Trophoblast cell (in vitro differentiated cells and primary cell): ENCODE measurements at regions not wholly inside any gene's neighbourhood (a gene's known extent, or its start where the extent isn't known, plus 50 kb on each side); places are given as distances from the start of the nearest gene placed in this dataset.

Experiments used
- DNase-seq, 2 donors: peaks; one replicate each; pipeline ENCODE4 v3.0.0-alpha.2; 2016
- H2AFZ ChIP-seq: 2 replicates; pipeline ENCODE4 v1.6.1; 2013; ENCODE audit warnings: low read length, moderate library complexity, mild to moderate bottlenecking; ENCODE audit not compliant: insufficient read depth, poor library complexity
- H2AK5ac ChIP-seq: 2 replicates; pipeline ENCODE4 v1.6.1; 2013; ENCODE audit warnings: mild to moderate bottlenecking, low read length
- H2BK120ac ChIP-seq: 2 replicates; pipeline ENCODE4 v1.6.1; 2013; ENCODE audit warnings: low read length, mild to moderate bottlenecking, moderate library complexity; ENCODE audit not compliant: insufficient read depth, poor library complexity
- H2BK12ac ChIP-seq: 2 replicates; pipeline ENCODE4 v1.6.1; 2013; ENCODE audit warnings: mild to moderate bottlenecking, low read length, moderate library complexity
- H2BK5ac ChIP-seq: 2 replicates; pipeline ENCODE4 v1.6.1; 2013; ENCODE audit warnings: low read length, low read depth, moderate library complexity, mild to moderate bottlenecking; ENCODE audit not compliant: poor library complexity
- H3K14ac ChIP-seq: 2 replicates; pipeline ENCODE4 v1.6.1; 2013; ENCODE audit warnings: mild to moderate bottlenecking, low read length
- H3K18ac ChIP-seq: 2 replicates; pipeline ENCODE4 v1.6.1; 2013; ENCODE audit warnings: mild to moderate bottlenecking, low read length
- H3K23ac ChIP-seq: 2 replicates; pipeline ENCODE4 v1.6.1; 2013; ENCODE audit warnings: low read length
- H3K27ac ChIP-seq: 2 replicates; pipeline ENCODE4 v1.5.1; 2013; ENCODE audit warnings: low read depth, mild to moderate bottlenecking, inconsistent platforms, low read length, moderate library complexity
- H3K27me3 ChIP-seq: 2 replicates; pipeline ENCODE4 v1.6.1; 2013; ENCODE audit warnings: inconsistent platforms, mild to moderate bottlenecking, low read length, moderate library complexity; ENCODE audit not compliant: insufficient read depth
- H3K36me3 ChIP-seq, 2 experiments: 1 replicate in 1 of 2; 2 replicates in 1 of 2; pipeline ENCODE4 v1.6.1; 2013; ENCODE audit warnings: low read length in 2 of 2, mild to moderate bottlenecking in 2 of 2, moderate library complexity in 1 of 2; ENCODE audit not compliant: insufficient read depth in 2 of 2, control insufficient read depth in 1 of 2
- H3K4ac ChIP-seq: 2 replicates; pipeline ENCODE4 v1.6.1; 2013; ENCODE audit warnings: low read depth, mild to moderate bottlenecking, low read length, moderate library complexity
- H3K4me1 ChIP-seq, 2 experiments: 1 replicate in 1 of 2; 2 replicates in 1 of 2; pipeline ENCODE4 v1.6.1; 2013; ENCODE audit warnings: low read length in 2 of 2, mild to moderate bottlenecking in 2 of 2, moderate library complexity in 1 of 2; ENCODE audit not compliant: insufficient read depth in 2 of 2, control insufficient read depth in 1 of 2
- H3K4me2 ChIP-seq: 2 replicates; pipeline ENCODE4 v1.6.1; 2013; ENCODE audit warnings: inconsistent platforms, mild to moderate bottlenecking, low read length, moderate library complexity
- H3K4me3 ChIP-seq: 2 replicates; pipeline ENCODE4 v1.5.1; 2013; ENCODE audit warnings: mild to moderate bottlenecking, low read depth, low read length, inconsistent platforms
- H3K79me1 ChIP-seq: one replicate; pipeline ENCODE4 v1.6.1; 2013; ENCODE audit warnings: low read length
- H3K79me2 ChIP-seq: 2 replicates; pipeline ENCODE4 v1.6.1; 2013; ENCODE audit warnings: low read length, mild to moderate bottlenecking; ENCODE audit not compliant: control insufficient read depth, insufficient read depth, poor library complexity
- H3K9ac ChIP-seq: 2 replicates; pipeline ENCODE4 v1.6.1; 2013; ENCODE audit warnings: mild to moderate bottlenecking, low read length
- H3K9me3 ChIP-seq: 2 replicates; pipeline ENCODE4 v1.6.1; 2013; ENCODE audit warnings: low read depth, mild to moderate bottlenecking, control low read depth, inconsistent platforms, low read length; ENCODE audit not compliant: insufficient read depth
- H4K12ac ChIP-seq: 2 replicates; pipeline ENCODE4 v1.6.1; 2013; ENCODE audit warnings: low read depth, mild to moderate bottlenecking, low read length, moderate library complexity
- H4K8ac ChIP-seq: 2 replicates; pipeline ENCODE4 v1.6.1; 2013; ENCODE audit warnings: low read depth, mild to moderate bottlenecking, low read length, moderate library complexity
- H4K91ac ChIP-seq: one replicate; pipeline ENCODE4 v1.6.1; 2013; ENCODE audit warnings: low read depth, mild to moderate bottlenecking, low read length, moderate library complexity
- whole genome bisulfite sequencing: extraction: QIAGEN DNeasy Blood & Tissue Kit; methylation state at CpG from one replicate; pipeline ENCODE4 v1.1.7; 2013; ENCODE audit warnings: missing lambda C conversion rate; ENCODE audit not compliant: insufficient read length, insufficient coverage; ENCODE audit errors: extremely low coverage; 5-methylcytosine and 5-hydroxymethylcytosine counted together

DNA sequence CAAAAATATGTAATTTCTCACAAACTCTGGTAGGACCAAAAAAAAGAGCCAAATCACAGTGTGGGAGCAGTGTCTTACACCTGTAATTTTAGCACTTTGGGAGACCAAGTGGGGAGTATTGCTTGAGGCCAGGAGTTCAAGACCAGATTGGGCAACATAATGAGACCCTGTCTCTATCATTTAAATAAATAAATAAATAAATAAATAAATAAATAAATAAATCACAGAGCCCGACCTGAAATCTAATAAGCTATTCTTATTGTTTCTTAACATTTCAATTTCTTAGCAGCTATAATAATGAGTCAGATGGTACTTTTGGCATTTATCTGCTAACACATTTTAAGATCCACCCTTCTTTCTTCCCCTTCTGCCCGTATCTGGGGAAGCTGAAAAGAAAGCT lies 1229.6 kb downstream of the SUCLG1 start:
- H3K18ac ChIP-seq, result no peak overlapping the region
- no peaks in the 10 kb centered on the region for H3K79me1 ChIP-seq
- no peak overlapping the region for H2AFZ ChIP-seq
- no CpG with 5 or more reads among the region's 2 CpGs for WGBS
- no peak overlapping the region for H4K12ac ChIP-seq
- no peak overlapping the region for H4K8ac ChIP-seq
- H3K4ac ChIP-seq, result no peak overlapping the region
- no peaks in the 10 kb centered on the region for H3K27me3 ChIP-seq
- H3K4me3 ChIP-seq, result no peak overlapping the region
- H3K27ac ChIP-seq, result no peak overlapping the region
- no peaks in the 10 kb centered on the region for H3K79me2 ChIP-seq
- H2AK5ac ChIP-seq, result no peak overlapping the region
- no peaks in the 10 kb centered on the region for H3K9me3 ChIP-seq
- no peak overlapping the region for H2BK120ac ChIP-seq
- H4K91ac ChIP-seq, result no peak overlapping the region
- H3K9ac ChIP-seq, result no peak overlapping the region
- H2BK5ac ChIP-seq, result no peak overlapping the region
- no peaks in the 10 kb centered on the region for H3K36me3 ChIP-seq
- H3K4me2 ChIP-seq, result no peak overlapping the region
- no peak overlapping the region for H2BK12ac ChIP-seq
- H3K14ac ChIP-seq, result no peak overlapping the region
- no peak for DNase-seq
- no peaks in the 10 kb centered on the region for H3K4me1 ChIP-seq
- no peak overlapping the region for H3K23ac ChIP-seq

DNA sequence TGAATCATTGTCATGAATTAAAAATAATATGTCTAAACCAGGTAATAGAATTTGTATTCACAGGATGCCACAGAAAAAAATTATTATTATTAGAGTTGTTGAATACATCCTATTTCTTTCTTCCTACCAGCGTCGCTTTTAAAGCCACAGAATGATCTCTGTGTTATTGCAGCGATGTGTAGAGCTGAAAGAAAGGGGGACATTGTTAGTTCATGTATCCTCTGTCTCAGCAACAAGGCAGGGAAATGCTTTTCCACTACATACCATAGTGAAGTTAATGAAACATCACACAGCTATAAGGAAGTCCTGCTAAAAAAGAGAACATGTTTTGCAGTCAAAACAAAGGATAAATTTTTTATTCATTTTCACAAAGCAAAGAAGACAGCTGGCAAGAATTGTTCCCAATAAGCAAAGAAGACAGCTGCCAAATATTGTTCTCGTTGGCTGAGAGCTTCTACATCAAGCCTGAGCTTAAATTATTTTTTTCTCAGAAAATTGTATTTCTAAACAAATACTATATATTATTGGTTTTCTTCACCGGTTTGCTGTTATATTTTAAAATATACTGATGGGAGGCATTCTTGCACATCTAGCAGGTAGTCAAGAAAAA lies 1234.4 kb downstream of the SUCLG1 start:
- Histone ChIP-seq H3K36me3 (no peaks in the 10 kb centered on the region), H2AK5ac (no peak overlapping the region), H4K8ac (no peak overlapping the region), H3K9ac (no peak overlapping the region), H3K27me3 (no peaks in the 10 kb centered on the region), H2AFZ (no peak overlapping the region), H3K27ac (no peak overlapping the region), H2BK12ac (no peak overlapping the region), H2BK120ac (no peak overlapping the region), H3K4me2 (no peak overlapping the region), H3K79me2 (no peaks in the 10 kb centered on the region), H3K23ac (no peak overlapping the region), H3K9me3 (no peaks in the 10 kb centered on the region), H3K79me1 (no peaks in the 10 kb centered on the region), H3K14ac (no peak overlapping the region), H4K12ac (no peak overlapping the region), H3K4me3 (no peak overlapping the region), H3K18ac (no peak overlapping the region), H4K91ac (no peak overlapping the region), H3K4me1 (no peaks in the 10 kb centered on the region), H3K4ac (no peak overlapping the region), H2BK5ac (no peak overlapping the region)
- WGBS, result no CpG with 5 or more reads among the region's 5 CpGs
- no peak for DNase-seq

DNA sequence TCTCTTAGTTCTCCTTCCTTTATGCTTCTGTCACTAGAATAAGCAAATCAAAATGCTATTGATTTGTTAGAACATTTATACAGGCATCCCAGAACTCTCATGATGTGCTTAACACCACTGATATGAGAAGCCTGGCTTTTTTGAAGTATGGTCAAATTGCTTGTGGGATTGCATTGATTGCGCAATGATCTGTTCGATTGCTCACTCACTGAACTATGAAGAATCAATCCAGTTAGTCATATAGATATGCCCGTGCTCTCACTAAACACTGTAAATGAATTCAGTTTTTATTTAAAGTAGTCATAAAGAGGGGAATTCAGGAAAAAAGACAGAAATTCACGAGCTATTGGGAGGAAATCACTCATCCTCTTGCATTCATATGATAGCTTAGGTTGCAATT lies 1237.8 kb downstream of the SUCLG1 start:
- no CpG with 5 or more reads among the region's 4 CpGs for WGBS
- H3K18ac ChIP-seq, result no peak overlapping the region
- H3K79me1 ChIP-seq, result no peaks in the 10 kb centered on the region
- H3K4me3 ChIP-seq, result no peak overlapping the region
- H3K4me1 ChIP-seq, result no peaks in the 10 kb centered on the region
- H2AFZ ChIP-seq, result no peak overlapping the region
- H3K27ac ChIP-seq, result no peak overlapping the region
- no peak overlapping the region for H3K9ac ChIP-seq
- no peak overlapping the region for H3K23ac ChIP-seq
- H4K8ac ChIP-seq, result no peak overlapping the region
- no peak overlapping the region for H3K4me2 ChIP-seq
- H2BK12ac ChIP-seq, result no peak overlapping the region
- H2AK5ac ChIP-seq, result no peak overlapping the region
- no peaks in the 10 kb centered on the region for H3K9me3 ChIP-seq
- no peaks in the 10 kb centered on the region for H3K79me2 ChIP-seq
- H3K27me3 ChIP-seq, result no peaks in the 10 kb centered on the region
- no peaks in the 10 kb centered on the region for H3K36me3 ChIP-seq
- no peak overlapping the region for H4K12ac ChIP-seq
- DNase-seq, result peak in 1 of 2 donors; percentile 16
- H3K14ac ChIP-seq, result no peak overlapping the region
- no peak overlapping the region for H4K91ac ChIP-seq
- H2BK120ac ChIP-seq, result no peak overlapping the region
- H2BK5ac ChIP-seq, result no peak overlapping the region
- no peak overlapping the region for H3K4ac ChIP-seq

DNA sequence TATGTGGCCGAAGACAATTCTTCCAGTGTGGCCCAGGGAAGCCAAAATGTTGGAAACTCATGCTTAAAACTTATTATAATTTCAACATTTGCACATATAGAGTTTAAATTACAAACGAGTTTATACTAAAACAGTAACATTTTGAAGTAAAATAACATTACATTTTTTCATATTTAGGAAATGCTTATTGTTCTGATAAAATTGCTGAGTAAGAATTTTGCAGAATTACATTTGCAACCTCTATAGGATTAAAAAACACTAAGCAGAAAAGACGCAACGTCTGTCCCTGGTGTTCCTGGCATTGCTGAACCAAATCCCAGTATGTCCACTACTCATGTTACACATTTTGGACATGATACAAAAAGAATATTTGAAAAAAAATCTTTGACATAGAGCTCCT lies 1241.2 kb downstream of the SUCLG1 start:
- H3K79me2 ChIP-seq, result no peaks in the 10 kb centered on the region
- H2BK12ac ChIP-seq, result no peak overlapping the region
- H3K79me1 ChIP-seq, result no peaks in the 10 kb centered on the region
- H3K4me3 ChIP-seq, result no peak overlapping the region
- no peak overlapping the region for H2AK5ac ChIP-seq
- H3K4me2 ChIP-seq, result no peak overlapping the region
- H2BK5ac ChIP-seq, result no peak overlapping the region
- H4K8ac ChIP-seq, result no peak overlapping the region
- H3K4me1 ChIP-seq, result no peaks in the 10 kb centered on the region
- no peaks in the 10 kb centered on the region for H3K27me3 ChIP-seq
- no peak overlapping the region for H3K9ac ChIP-seq
- no peak overlapping the region for H3K4ac ChIP-seq
- no peak overlapping the region for H4K12ac ChIP-seq
- H3K23ac ChIP-seq, result no peak overlapping the region
- no peaks in the 10 kb centered on the region for H3K36me3 ChIP-seq
- no peak overlapping the region for H2AFZ ChIP-seq
- no peak overlapping the region for H2BK120ac ChIP-seq
- H3K27ac ChIP-seq, result no peak overlapping the region
- no peak overlapping the region for H3K14ac ChIP-seq
- H3K18ac ChIP-seq, result no peak overlapping the region
- no CpG with 5 or more reads among the region's 4 CpGs for WGBS
- DNase-seq, result no peak
- H3K9me3 ChIP-seq, result no peaks in the 10 kb centered on the region
- H4K91ac ChIP-seq, result no peak overlapping the region
